ENCODE measurements at regions not wholly inside any gene's neighbourhood (a gene's known extent, or its start where the extent isn't known, plus 50 kb on each side); places are given as distances from the start of the nearest gene placed in this dataset.

- TF ChIP-seq CTCF (IDR thresholded peaks at IDR 0.05) (no peak), POLR2A (IDR thresholded peaks at IDR 0.05) (no peak), EP300 (IDR thresholded peaks at IDR 0.05) (no peak)
These were observed 368.2 kb downstream of the EPHA4 start for GRCh38 chr2:221203856-221204255.
